HUDEP-2 (cell line): ENCODE measurements at regions not wholly inside any gene's neighbourhood (a gene's known extent, or its start where the extent isn't known, plus 50 kb on each side); places are given as distances from the start of the nearest gene placed in this dataset.
"Not testable (repeated sequence)": the region's sequence is repeated elsewhere in the genome, so short reads cannot be mapped to it uniquely, and the experiment has no call there.

Experiments used
- DNase-seq, 76 experiments: peaks; one replicate each; lab custom pipeline; 2025; ENCODE audit not compliant: unreplicated experiment in 76 of 76; lab: John Stamatoyannopoulos, UW

- no peak for DNase-seq
Measured at GRCh38 chr16:47876511-47876910, 279.3 kb downstream of the ABCC12 start.

DNA sequence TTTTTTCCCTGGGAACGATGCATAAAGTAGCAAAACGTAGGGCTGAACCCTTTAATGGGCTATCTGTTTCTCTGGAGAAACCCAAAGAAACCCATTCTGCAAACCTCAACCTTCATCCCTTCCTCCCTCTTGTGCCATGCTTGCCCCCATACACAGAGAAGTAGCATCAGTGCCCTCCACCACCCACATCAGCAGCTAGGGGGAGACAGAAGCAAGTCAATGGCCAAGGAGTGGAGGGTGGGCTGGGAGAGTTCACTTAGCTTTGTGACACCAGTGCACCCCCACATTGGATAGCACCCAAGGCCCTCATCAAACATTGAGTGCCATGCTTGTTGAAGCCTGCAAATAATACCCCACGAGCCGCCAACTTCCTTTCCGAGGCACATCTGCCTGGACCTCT is 282.4 kb downstream of the ABCC12 start:
- peak in 1 of 76 experiments; percentile 2 for DNase-seq

GRCh38 chr16:47872225-47872624 is 283.6 kb downstream of the ABCC12 start:
- DNase-seq: no peak

DNA sequence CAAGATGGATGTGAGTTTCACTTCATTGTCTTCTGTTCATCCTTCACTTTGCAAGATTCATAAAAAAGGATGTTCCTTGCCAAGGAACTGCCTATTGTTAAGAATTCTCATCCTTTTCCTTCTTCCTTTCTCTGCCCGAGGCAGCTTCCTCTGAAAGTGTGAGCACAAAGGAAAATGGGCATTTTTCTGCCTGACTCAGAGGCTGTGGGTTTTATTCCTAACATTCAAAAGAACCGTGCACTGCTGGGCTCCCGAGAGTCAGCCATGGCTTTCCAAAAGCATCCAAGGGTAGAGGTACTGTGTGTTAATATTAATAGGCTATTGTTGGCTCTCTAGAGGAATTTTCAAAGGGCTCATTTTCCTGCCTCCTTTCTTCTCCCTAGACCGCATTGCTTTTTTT is 289.4 kb downstream of the ABCC12 start:
- no peak for DNase-seq

DNA sequence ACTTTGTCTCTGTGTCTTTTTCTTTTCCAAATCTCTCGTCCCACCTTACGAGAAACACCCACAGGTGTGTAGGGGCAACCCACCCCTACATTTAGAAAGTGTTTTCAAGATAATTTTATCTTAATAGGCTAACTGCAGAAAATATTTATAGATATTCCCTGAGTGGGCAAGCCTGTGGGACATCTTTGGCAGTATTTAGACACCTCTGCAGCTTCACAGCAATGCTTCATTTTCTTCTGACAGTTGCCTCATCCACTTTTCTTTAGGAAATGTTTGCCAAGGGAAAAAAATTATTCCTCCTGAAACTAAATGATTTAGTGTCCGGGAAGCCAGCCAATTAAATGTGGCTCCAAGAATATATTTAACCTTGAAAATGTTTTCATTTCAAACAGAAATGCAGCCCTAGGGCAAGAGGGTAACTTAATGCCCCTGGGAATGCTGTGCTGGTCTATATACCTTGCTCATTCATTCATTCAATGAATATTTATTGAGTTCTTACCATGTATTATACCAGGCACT is 290.4 kb downstream of the ABCC12 start:
- no peak for DNase-seq

DNA sequence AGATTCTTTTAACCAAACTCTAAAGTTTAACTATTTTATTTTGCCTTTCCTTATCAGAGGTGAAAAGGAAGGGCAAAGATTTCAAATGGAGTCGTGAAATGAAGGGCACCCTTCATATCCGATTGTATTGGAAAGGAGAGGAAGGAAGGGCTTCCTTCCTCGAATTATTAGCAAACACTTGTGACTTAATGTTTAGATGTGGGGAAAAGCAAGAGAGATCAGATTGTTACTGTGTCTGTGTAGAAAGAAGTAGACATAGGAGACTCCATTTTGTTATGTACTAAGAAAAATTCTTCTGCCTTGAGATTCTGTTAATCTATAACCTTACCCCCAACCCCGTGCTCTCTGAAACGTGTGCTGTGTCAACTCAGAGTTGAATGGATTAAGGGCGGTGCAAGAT is 291.5 kb downstream of the ABCC12 start:
- DNase-seq: not testable (repeated sequence)

DNA sequence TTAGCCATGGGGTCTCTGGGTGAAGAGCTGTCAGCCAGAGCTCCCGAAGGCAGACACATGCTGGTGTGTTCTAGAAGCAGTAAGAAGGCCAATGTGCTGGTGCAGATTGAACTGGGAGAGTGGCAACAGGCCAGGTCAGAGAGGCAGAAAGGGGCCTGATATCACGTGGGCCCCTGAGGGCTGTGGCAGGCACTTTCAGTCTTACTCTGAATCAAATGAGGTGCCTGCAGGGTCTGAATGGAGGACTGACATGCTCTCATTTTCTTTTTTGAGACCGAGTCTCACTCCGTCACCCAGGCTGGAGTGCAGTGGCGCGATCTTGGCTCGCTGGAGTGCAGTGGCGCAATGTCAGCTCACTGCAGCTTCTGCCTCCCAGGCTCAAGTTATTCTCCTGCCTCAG is 293.8 kb downstream of the ABCC12 start:
- DNase-seq: no peak

GRCh38 chr16:47858333-47858982 is 297.3 kb downstream of the ABCC12 start:
- no peak for DNase-seq

GRCh38 chr16:47855431-47855830 is 300.4 kb downstream of the ABCC12 start:
- DNase-seq: no peak

- no peak for DNase-seq
Measured at GRCh38 chr16:47854737-47855136, 301.1 kb downstream of the ABCC12 start.

- DNase-seq: no peak
Measured at GRCh38 chr16:47852991-47853390, 302.8 kb downstream of the ABCC12 start.

DNA sequence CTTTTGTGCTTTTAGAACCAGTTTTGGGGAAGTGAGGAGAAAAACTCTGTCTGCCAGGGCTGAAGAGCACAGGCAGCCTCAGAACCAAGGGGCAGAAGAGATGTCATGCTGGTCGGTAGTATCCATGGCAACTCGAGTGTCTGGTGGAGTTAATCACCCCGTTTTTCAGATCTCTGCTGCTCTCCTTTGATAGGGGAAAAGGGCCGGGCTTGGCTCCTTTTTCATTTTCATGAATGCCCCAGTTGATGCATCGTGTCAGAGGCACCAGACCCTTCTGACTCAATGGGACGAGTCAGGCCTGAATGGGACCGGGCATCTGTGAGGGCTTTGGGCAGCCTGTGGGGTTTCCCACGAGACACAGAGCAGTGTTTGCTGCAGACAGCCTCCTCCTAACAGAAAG is 304.6 kb downstream of the ABCC12 start:
- no peak for DNase-seq

- DNase-seq: no peak
Measured at GRCh38 chr16:47849736-47850135, 306.1 kb downstream of the ABCC12 start.

DNA sequence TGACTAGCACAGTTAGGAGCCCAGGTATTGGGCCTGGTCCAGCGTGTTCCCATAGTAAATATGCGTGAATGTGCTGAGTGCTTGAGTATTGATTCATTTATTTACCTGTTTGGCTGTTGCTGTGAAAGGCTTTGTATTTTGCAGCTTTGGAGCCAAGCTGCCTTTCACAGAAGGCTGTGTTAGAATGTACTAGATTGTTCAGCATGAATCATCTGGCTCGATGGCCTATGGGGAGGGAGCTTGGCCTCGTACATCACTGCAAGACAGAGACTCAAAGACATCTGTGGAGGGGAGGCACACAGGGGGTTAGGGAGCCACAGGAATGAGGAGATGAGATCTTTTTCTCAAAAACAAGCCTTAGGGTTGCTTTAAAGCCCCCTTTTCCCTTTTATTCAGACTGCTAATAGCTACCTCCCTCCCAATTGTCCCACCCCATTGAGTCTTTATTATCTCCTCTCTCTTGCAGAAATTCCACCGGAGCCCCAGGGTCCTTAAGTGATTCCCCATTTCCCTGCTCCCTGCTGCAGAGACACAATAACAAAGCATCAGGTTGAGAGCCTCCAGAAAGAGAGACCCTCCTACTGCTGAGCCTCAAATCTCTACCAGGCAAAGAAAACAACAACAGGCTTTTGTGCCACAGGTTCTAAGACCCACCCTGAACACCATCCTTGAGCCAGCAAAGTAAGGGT is 307.2 kb downstream of the ABCC12 start:
- no peak for DNase-seq

- no peak for DNase-seq
Measured at GRCh38 chr16:47847220-47847970, 308.4 kb downstream of the ABCC12 start.

GRCh38 chr16:47834485-47835024 is 321.2 kb downstream of the ABCC12 start:
- no peak for DNase-seq

DNA sequence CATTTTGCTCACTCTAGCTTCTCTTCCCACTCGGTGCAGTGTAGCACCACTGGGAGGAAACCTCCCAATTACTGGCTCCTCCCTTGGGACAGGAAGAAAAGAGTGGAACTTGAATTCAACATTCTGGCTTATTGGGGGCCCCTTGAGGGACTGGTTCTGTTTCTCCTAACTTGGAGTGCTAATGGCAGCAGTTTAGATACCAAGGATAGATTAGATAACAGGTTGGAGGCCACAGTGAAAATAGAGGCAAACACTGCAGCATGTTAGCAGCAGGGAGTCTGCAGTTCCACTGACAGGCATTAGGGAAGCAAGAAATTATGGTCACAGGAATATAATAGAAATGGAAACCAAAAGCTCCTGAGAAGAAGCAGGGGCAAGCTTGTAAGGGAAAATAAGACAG is 322.0 kb downstream of the ABCC12 start:
- no peak for DNase-seq

GRCh38 chr16:47829850-47830600 is 325.8 kb downstream of the ABCC12 start:
- no peak for DNase-seq

DNA sequence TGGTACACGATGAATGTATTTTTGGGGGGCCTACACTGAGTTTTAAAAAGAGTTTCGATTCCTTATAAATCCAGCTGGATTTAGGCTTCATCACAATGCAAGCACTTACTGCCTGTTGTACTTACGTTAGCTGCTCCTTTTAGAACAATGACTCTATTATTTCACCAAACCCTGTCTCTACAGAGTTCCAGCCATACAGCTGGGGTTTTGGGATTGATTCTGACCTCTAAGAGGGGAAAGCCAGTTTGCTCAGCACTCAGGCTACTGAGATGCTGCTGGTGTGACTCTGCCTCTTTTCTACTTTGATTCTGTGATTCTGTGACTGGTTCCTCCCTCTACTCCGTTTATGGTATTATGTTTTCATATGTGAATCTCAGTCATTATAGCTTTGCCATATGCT is 329.7 kb downstream of the ABCC12 start:
- no peak for DNase-seq

DNA sequence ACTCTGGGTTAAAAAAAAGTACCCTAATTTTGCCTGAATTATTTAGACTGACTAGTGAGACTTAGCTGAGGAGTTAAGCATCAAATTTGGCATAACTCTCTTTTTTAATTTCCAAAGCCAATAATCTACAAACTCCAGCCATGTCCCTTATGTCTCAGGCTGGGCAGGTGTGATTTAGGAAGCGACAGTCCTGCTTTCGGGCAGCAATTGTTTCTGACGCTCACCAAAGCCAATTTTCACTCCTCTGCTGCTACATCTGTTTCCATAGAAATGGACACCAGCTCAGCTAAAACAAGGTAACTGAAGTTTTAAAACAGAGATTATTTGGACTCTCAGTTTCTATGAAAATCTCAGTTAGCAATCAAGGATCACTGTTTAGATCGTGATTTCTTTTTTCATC is 338.7 kb downstream of the ABCC12 start:
- DNase-seq: no peak

- no peak for DNase-seq
Measured at GRCh38 chr16:47816511-47816910, 339.3 kb downstream of the ABCC12 start.
